ENCODE measurements at regions not wholly inside any gene's neighbourhood (a gene's known extent, or its start where the extent isn't known, plus 50 kb on each side); places are given as distances from the start of the nearest gene placed in this dataset.

GRCh38 chr6:14925025-14925698 lies 320.7 kb upstream of the JARID2 start:
- H3K9me3 ChIP-seq (ENCODE audit: control insufficient read depth, low read length, poor library complexity, severe bottlenecking), result no peaks in the 10 kb centered on the region
- H3K4me1 Mint-ChIP-seq, result peaks cover 2% of the 10 kb centered on the region
- DNase-seq (no peak), ATAC-seq (no peak)
- no peaks in the 10 kb centered on the region for H3K27me3 Mint-ChIP-seq
- no peak overlapping the region for H3K27ac Mint-ChIP-seq
- H3K36me3 Mint-ChIP-seq (ENCODE audit: low read depth), result no peaks in the 10 kb centered on the region
- H3K4me3 Mint-ChIP-seq, result no peak overlapping the region

GRCh38 chr6:14925699-14926026 lies 320.2 kb upstream of the JARID2 start:
- Mint-ChIP-seq H3K27me3 (no peaks in the 10 kb centered on the region), H3K36me3 (ENCODE audit: low read depth) (no peaks in the 10 kb centered on the region), H3K27ac (no peak overlapping the region), H3K4me3 (no peak overlapping the region), H3K4me1 (peaks cover 2% of the 10 kb centered on the region)
- ATAC-seq (no peak), DNase-seq (no peak)
- H3K9me3 ChIP-seq (ENCODE audit: control insufficient read depth, low read length, poor library complexity, severe bottlenecking), result no peaks in the 10 kb centered on the region

DNA sequence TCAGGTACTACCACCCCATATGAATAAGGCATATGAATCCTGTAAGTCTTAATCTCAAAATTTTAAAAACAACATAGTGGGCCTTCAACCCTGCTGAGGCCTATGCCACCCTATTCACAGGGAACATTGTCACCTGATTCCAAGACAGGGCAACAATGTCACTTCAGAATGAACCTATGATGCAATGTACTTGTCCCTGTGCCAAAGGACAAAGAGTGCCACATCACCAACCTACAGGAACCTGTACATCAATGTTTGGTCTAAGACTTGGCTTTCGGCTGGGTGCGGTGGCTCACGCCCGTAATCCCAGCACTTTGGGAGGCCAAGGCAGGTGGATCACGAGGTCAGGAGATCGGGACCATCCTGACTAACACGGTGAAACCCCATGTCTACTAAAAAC lies 318.5 kb upstream of the JARID2 start:
- H3K27me3 Mint-ChIP-seq, result no peaks in the 10 kb centered on the region
- no peak overlapping the region for H3K27ac Mint-ChIP-seq
- H3K36me3 Mint-ChIP-seq (ENCODE audit: low read depth), result no peaks in the 10 kb centered on the region
- H3K9me3 ChIP-seq (ENCODE audit: control insufficient read depth, low read length, poor library complexity, severe bottlenecking), result no peaks in the 10 kb centered on the region
- no peak overlapping the region for H3K4me3 Mint-ChIP-seq
- DNase-seq (no peak), ATAC-seq (no peak)
- H3K4me1 Mint-ChIP-seq, result peaks cover 2% of the 10 kb centered on the region

GRCh38 chr6:14929291-14929690 lies 316.6 kb upstream of the JARID2 start:
- no peaks in the 10 kb centered on the region for H3K9me3 ChIP-seq (ENCODE audit: control insufficient read depth, low read length, poor library complexity, severe bottlenecking)
- H3K4me3 Mint-ChIP-seq, result no peak overlapping the region
- no peak for ATAC-seq
- peaks cover 2% of the 10 kb centered on the region for H3K4me1 Mint-ChIP-seq
- H3K27me3 Mint-ChIP-seq, result no peaks in the 10 kb centered on the region
- no peak overlapping the region for H3K27ac Mint-ChIP-seq
- no peaks in the 10 kb centered on the region for H3K36me3 Mint-ChIP-seq (ENCODE audit: low read depth)
- no peak for DNase-seq

- Mint-ChIP-seq H3K4me3 (no peak overlapping the region), H3K36me3 (ENCODE audit: low read depth) (no peaks in the 10 kb centered on the region), H3K4me1 (peaks cover 2% of the 10 kb centered on the region), H3K27me3 (no peaks in the 10 kb centered on the region), H3K27ac (peak overlapping the region; percentile 83)
- ATAC-seq (no peak), DNase-seq (no peak)
- H3K9me3 ChIP-seq (ENCODE audit: control insufficient read depth, low read length, poor library complexity, severe bottlenecking), result no peaks in the 10 kb centered on the region
These were observed 315.4 kb upstream of the JARID2 start for GRCh38 chr6:14930366-14930989.

- no peak overlapping the region for H3K4me3 Mint-ChIP-seq
- no peaks in the 10 kb centered on the region for H3K27me3 Mint-ChIP-seq
- ATAC-seq, result no peak
- no peaks in the 10 kb centered on the region for H3K36me3 Mint-ChIP-seq (ENCODE audit: low read depth)
- H3K27ac Mint-ChIP-seq, result no peak overlapping the region
- peaks cover 2% of the 10 kb centered on the region for H3K4me1 Mint-ChIP-seq
- DNase-seq, result no peak
- H3K9me3 ChIP-seq (ENCODE audit: control insufficient read depth, low read length, poor library complexity, severe bottlenecking), result no peaks in the 10 kb centered on the region
These were observed 313.2 kb upstream of the JARID2 start for GRCh38 chr6:14932485-14933182.

DNA sequence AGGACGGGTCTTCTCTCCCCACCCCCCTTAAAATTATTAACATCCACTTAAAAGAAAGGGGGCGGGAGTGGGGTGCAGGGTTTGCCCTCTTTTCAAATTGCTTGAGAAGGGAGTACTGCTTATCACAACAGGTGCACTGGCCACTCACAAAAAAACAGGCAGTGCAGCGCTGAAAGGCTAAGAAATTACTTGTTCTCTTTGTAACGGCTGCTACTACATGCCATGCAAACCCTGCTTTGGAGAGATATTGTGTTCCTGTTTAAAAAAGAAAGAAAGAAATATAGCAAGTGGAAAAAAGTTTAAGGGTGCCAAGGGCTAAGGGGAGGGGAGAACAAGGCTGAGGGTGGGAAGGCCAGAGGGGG lies 312.7 kb upstream of the JARID2 start:
- no peak for ATAC-seq
- DNase-seq, result no peak
- no peak overlapping the region for H3K4me3 Mint-ChIP-seq
- H3K9me3 ChIP-seq (ENCODE audit: control insufficient read depth, low read length, poor library complexity, severe bottlenecking), result no peaks in the 10 kb centered on the region
- no peaks in the 10 kb centered on the region for H3K27me3 Mint-ChIP-seq
- no peak overlapping the region for H3K27ac Mint-ChIP-seq
- H3K36me3 Mint-ChIP-seq (ENCODE audit: low read depth), result no peaks in the 10 kb centered on the region
- H3K4me1 Mint-ChIP-seq, result peaks cover 2% of the 10 kb centered on the region

DNA sequence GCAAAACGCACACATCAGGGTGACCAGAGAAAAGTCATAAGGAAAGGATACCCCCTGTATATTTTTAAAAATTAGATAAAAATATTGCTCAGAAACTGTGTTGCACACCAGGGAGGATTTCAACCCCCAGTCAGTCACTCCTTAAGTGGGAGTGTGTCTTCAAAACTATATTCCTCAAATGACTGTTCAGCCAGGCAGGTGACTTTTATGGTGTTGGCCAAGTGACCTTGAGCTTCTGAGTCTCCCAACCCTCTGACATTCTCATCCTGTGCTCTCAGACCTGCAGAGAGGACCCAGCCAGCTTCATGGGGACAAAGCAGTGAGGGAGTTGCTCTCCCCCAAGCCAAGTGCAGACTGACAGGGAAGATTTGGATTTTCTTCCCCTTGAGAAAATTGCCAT lies 311.9 kb upstream of the JARID2 start:
- H3K27me3 Mint-ChIP-seq, result no peaks in the 10 kb centered on the region
- no peaks in the 10 kb centered on the region for H3K9me3 ChIP-seq (ENCODE audit: control insufficient read depth, low read length, poor library complexity, severe bottlenecking)
- no peak for DNase-seq
- no peak overlapping the region for H3K27ac Mint-ChIP-seq
- ATAC-seq, result no peak
- H3K4me3 Mint-ChIP-seq, result no peak overlapping the region
- H3K4me1 Mint-ChIP-seq, result peaks cover 2% of the 10 kb centered on the region
- no peaks in the 10 kb centered on the region for H3K36me3 Mint-ChIP-seq (ENCODE audit: low read depth)

DNA sequence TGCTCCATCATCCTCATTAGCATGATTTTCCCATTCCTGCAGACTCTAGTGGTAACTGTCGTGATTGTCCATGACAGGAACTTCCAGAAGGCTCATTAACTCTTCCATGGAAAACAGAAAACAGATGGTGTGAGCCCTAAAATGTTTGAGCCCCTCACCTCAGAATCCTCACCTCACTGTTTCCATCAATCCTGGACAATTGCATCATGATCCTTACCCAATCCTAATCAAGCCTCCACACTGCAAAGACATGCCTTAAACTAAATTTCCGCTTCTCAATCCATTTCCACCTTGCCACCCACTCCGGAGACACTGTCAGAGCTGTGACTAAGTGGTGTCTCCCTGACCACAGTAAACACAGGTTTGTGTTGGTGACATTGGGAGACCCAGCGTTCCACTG lies 311.0 kb upstream of the JARID2 start:
- ATAC-seq (no peak), DNase-seq (no peak)
- H3K27me3 Mint-ChIP-seq, result no peaks in the 10 kb centered on the region
- H3K9me3 ChIP-seq (ENCODE audit: control insufficient read depth, low read length, poor library complexity, severe bottlenecking), result no peaks in the 10 kb centered on the region
- no peak overlapping the region for H3K27ac Mint-ChIP-seq
- no peak overlapping the region for H3K4me3 Mint-ChIP-seq
- no peaks in the 10 kb centered on the region for H3K36me3 Mint-ChIP-seq (ENCODE audit: low read depth)
- H3K4me1 Mint-ChIP-seq, result no peaks in the 10 kb centered on the region

DNA sequence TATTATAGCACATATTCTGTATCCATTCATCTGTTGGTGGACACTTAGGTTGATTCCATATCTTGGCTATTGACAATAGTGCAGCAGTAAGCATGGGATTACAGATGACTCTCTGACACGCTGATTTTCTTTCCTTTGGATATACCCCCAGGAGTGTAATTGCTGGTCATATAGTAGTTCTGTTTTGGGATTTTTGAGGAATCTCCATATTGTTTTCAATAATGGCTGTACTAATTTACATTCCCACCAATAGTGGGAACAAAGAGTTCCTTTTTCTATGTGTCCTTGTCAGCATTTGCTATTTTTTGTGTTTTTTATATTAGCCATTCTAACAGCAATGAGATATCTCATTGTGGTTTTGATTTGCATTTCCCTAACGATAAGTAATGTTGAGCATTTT lies 309.0 kb upstream of the JARID2 start:
- no peaks in the 10 kb centered on the region for H3K4me1 Mint-ChIP-seq
- H3K27ac Mint-ChIP-seq, result no peak overlapping the region
- no peak for ATAC-seq
- no peaks in the 10 kb centered on the region for H3K9me3 ChIP-seq (ENCODE audit: control insufficient read depth, low read length, poor library complexity, severe bottlenecking)
- peaks cover 2% of the 10 kb centered on the region for H3K27me3 Mint-ChIP-seq
- no peaks in the 10 kb centered on the region for H3K36me3 Mint-ChIP-seq (ENCODE audit: low read depth)
- no peak overlapping the region for H3K4me3 Mint-ChIP-seq
- DNase-seq, result no peak

GRCh38 chr6:14943116-14943515 lies 302.8 kb upstream of the JARID2 start:
- Mint-ChIP-seq H3K27ac (no peak overlapping the region), H3K36me3 (ENCODE audit: low read depth) (no peaks in the 10 kb centered on the region)

DNA sequence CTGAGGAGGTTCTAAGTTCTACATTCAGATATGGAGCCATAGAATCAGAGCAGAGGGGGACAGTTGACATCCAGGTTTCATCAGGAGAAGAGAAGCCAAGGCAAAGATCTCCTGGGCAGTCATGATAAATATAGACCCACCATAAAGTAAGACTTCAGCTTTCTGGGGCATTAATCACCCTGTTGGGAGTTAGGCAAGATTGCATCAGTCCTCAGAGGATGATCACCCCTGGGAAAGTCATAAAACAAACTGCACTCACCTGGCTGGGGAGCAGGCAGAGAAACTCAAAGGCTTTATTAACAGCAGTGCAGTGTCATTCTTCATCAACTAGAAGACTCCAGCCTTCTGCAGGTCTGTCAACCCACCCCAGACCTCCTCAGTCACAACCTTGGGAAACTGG lies 301.3 kb upstream of the JARID2 start:
- Mint-ChIP-seq H3K27ac (no peak overlapping the region), H3K27me3 (peaks cover 15% of the 10 kb centered on the region), H3K4me1 (peaks cover 2% of the 10 kb centered on the region), H3K36me3 (ENCODE audit: low read depth) (no peaks in the 10 kb centered on the region), H3K4me3 (no peak overlapping the region)
- H3K9me3 ChIP-seq (ENCODE audit: control insufficient read depth, low read length, poor library complexity, severe bottlenecking), result no peaks in the 10 kb centered on the region
- no peak for ATAC-seq
- DNase-seq, result no peak

More at GRCh38 chr6:14943116-14943515, 302.8 kb upstream of the JARID2 start:
- Mint-ChIP-seq H3K4me3 (no peak overlapping the region), H3K27me3 (peaks cover 15% of the 10 kb centered on the region), H3K4me1 (no peaks in the 10 kb centered on the region)
- no peak for ATAC-seq
- no peak for DNase-seq
- H3K9me3 ChIP-seq (ENCODE audit: control insufficient read depth, low read length, poor library complexity, severe bottlenecking), result no peaks in the 10 kb centered on the region

DNA sequence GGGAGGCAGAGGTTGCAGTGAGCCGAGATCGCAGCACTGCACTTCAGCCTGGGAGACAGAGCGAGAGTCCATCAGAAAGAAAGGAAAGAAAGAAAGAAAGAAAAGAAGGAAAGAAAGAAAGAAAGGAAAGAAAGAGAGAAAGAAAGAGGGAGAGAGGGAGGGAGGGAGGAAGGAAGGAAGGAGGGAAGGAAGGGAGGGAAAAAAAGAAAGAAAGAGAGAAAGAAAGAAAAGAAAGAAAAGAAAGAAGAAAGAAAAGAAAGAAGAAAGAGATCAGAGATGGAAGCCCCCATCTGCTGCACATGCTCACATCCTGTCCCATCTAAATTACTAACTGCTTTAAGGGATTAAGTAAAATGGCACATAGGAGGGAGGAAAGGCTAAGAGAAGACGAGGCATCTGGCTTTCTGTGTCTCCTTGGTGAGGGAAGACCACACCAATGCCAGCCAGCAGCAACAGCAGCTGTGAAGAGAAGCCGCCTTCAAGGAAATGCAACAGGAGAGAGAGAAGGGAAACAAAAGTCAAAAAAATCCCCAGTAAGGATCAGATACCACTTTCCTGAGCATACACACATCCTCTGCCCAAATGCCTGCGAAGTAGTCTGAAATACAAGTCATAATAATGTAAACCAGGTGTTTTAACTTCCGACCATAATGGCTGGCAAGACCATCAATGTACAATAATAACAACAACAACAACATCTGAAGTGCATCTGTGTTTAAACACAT lies 300.2 kb upstream of the JARID2 start:
- H3K36me3 Mint-ChIP-seq (ENCODE audit: low read depth), result no peaks in the 10 kb centered on the region
- DNase-seq, result no peak
- no peak for ATAC-seq

More for the DNA sequence above, 300.2 kb upstream of the JARID2 start:
- Mint-ChIP-seq H3K27ac (no peak overlapping the region), H3K4me1 (peaks cover 2% of the 10 kb centered on the region), H3K4me3 (peak overlapping the region; percentile 28), H3K27me3 (peaks cover 15% of the 10 kb centered on the region)
- H3K9me3 ChIP-seq (ENCODE audit: control insufficient read depth, low read length, poor library complexity, severe bottlenecking), result no peaks in the 10 kb centered on the region
